Lower lobe of right lung (tissue), 2 donors: ENCODE measurements at regions not wholly inside any gene's neighbourhood (a gene's known extent, or its start where the extent isn't known, plus 50 kb on each side); places are given as distances from the start of the nearest gene placed in this dataset.
"Not testable (repeated sequence)": the region's sequence is repeated elsewhere in the genome, so short reads cannot be mapped to it uniquely, and the experiment has no call there.

Source experiments
- ATAC-seq, 2 donors: fragments of 200-7000 bp; cut with Tn5 transposase; one replicate each; pipeline ENCODE4 v1.9.1; 2020 to 2022; ENCODE audit warnings: mild to moderate bottlenecking in 2 of 2, moderate library complexity in 2 of 2
- DNase-seq: peaks from one replicate; pipeline ENCODE4 v3.0.0-alpha.2; 2020
- H3K27ac ChIP-seq: fragments of 200-600 bp; one replicate; pipeline ENCODE4 v1.8.0; 2022
- H3K27me3 ChIP-seq: fragments of 200-600 bp; one replicate; pipeline ENCODE4 v1.8.0; 2022; ENCODE audit warnings: low read depth
- H3K36me3 ChIP-seq: fragments of 200-600 bp; one replicate; pipeline ENCODE4 v1.8.0; 2022; ENCODE audit warnings: mild to moderate bottlenecking
- H3K4me1 ChIP-seq: fragments of 200-600 bp; one replicate; pipeline ENCODE4 v1.8.0; 2022
- H3K4me3 ChIP-seq: fragments of 200-600 bp; one replicate; pipeline ENCODE4 v1.8.0; 2022; ENCODE audit warnings: mild to moderate bottlenecking
- H3K9me3 ChIP-seq: fragments of 200-600 bp; one replicate; pipeline ENCODE4 v1.8.0; 2022
- CTCF ChIP-seq: fragments of 200-600 bp; IDR thresholded peaks from one replicate; pipeline ENCODE4 v1.8.0; 2022; ENCODE audit warnings: antibody characterized with exemption, mild to moderate bottlenecking
- intact Hi-C: fragments of 100-400 bp; cut with DNase I; formaldehyde crosslinking; loops from one replicate; pipeline ENCODE4 v1.11.0; 2022
- donor health status: DM: no; HTN: yes; CAD: no; lungs with severe emphysema.

DNA sequence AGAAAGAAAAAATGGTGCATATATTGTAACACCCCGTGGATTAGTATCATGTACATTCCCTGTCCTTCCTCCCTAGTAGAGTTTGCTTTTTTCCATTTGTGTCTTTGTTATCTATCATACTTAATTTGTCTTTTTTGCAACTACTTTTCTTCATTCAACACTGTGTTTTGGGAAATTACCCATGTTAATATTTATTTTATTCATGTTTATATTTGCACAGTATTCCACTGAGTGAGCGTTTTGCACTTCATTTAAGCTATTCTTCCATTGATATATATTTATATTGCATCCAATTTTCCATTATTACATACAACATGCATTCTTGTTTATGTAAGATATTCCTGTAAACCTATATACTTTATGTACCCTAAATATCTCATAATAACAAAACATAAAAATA is 57.6 kb upstream of the FAM171A1 start:
- no peak for TF ChIP-seq CTCF
- Histone ChIP-seq H3K36me3 (no peaks in the 10 kb centered on the region), H3K27ac (no peak overlapping the region), H3K4me3 (no peak overlapping the region), H3K27me3 (no peaks in the 10 kb centered on the region), H3K9me3 (no peaks in the 10 kb centered on the region), H3K4me1 (no peaks in the 10 kb centered on the region)
- ATAC-seq: no peak
- intact Hi-C loops: no loop called here
- no peak for DNase-seq

DNA sequence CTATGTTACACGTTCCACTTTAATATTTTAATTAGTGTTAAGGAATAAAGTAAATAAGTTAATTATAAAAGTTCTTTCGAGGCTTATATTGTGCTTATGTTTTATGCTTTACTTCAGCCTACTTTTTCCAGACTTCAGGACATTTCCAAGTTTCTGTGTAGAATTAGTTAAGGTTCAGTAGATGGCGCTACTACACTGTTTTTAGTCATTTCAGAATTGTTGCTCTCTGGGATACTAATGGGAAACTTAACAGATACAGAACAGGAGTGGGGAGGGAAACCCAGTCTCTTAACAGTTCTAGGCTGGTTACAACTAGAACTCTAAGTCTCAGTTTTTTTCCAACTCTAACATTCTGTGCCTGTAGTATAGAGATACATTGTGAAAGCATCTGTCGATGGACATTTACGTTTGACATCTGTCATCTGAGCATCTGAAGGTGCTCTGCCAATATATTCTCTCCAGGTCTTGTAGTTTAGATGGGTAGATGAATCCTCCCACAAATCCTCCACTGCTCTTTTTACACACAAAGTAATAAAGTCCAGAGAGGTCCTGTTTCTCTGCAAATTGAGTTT is 56.8 kb upstream of the FAM171A1 start:
- TF ChIP-seq CTCF: peak; percentile 53
- no peaks in the 10 kb centered on the region for H3K4me1 ChIP-seq
- no peak for ATAC-seq
- H3K36me3 ChIP-seq: no peaks in the 10 kb centered on the region
- intact Hi-C loops: no loop called here
- no peaks in the 10 kb centered on the region for H3K27me3 ChIP-seq
- H3K9me3 ChIP-seq: no peaks in the 10 kb centered on the region
- H3K27ac ChIP-seq: no peak overlapping the region
- DNase-seq: no peak
- H3K4me3 ChIP-seq: no peak overlapping the region

DNA sequence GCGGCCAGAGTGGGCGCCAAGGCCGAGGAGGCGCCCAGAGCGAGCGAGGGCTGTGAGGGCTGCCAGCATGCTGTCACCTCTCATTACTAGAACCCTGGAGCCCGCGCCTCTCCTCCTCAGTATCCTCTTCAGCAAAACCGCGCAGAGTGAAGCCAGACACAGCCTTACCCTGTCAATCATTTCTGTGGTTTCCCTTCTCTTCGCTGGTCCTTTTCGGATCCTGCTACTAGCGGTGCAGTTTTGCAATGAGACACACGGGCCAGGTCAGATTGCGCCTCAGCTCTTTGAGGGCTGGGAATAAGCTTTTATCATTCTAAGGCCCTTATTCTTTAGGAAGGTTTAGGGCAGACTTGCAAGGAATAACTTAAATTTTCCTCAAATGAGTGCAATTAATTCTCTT is 55.5 kb upstream of the FAM171A1 start:
- DNase-seq (no peak), ATAC-seq (no peak)
- Histone ChIP-seq H3K27ac (no peak overlapping the region), H3K27me3 (no peaks in the 10 kb centered on the region), H3K36me3 (no peaks in the 10 kb centered on the region), H3K9me3 (no peaks in the 10 kb centered on the region), H3K4me1 (no peaks in the 10 kb centered on the region), H3K4me3 (no peak overlapping the region)
- no peak for TF ChIP-seq CTCF
- intact Hi-C loops: no loop called here

- H3K27me3 ChIP-seq: no peaks in the 10 kb centered on the region
- no peaks in the 10 kb centered on the region for H3K9me3 ChIP-seq
- no peak overlapping the region for H3K27ac ChIP-seq
- no peak overlapping the region for H3K4me3 ChIP-seq
- intact Hi-C loops: no loop called here
- TF ChIP-seq CTCF: no peak
- no peak for DNase-seq
- H3K4me1 ChIP-seq: no peaks in the 10 kb centered on the region
- H3K36me3 ChIP-seq: no peaks in the 10 kb centered on the region
- ATAC-seq: no peak
These were observed 55.0 kb upstream of the FAM171A1 start for GRCh38 chr10:15426115-15426514.

DNA sequence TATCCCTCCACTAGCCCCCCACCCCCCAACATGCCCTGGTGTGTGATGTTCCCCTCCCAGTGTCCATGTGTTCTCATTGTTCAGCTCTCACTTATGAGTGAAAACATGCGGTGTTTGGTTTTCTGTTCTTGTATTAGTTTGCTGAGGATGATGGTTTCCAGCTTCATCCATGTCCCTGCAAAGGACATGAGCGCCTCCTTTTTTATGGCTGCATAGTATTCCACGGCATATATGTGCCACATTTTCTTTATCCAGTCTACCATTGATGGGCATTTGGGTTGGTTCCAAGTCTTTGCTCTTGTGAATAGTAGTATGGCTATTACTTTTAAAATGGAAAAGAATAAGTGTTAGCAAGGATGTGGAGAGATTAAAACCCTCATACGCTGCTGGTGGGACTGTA is 50.8 kb upstream of the FAM171A1 start:
- ATAC-seq, DNase-seq, H3K4me1 ChIP-seq, H3K36me3 ChIP-seq, H3K27me3 ChIP-seq, H3K4me3 ChIP-seq, H3K27ac ChIP-seq, intact Hi-C loops, H3K9me3 ChIP-seq: not testable (repeated sequence)
